HG02970 (cell line): ENCODE measurements at regions not wholly inside any gene's neighbourhood (a gene's known extent, or its start where the extent isn't known, plus 50 kb on each side); places are given as distances from the start of the nearest gene placed in this dataset.
A peak's percentile ranks its signal among the peaks of the same experiment; 100 is the strongest.

ENCODE experiments used
- ATAC-seq: cut with Tn5 transposase; IDR thresholded peaks from one replicate; pipeline ENCODE4 v1.9.1; 2021; ENCODE audit warnings: mild to moderate bottlenecking, moderate library complexity, moderate number of reproducible peaks; ENCODE audit not compliant: unreplicated experiment, low FRiP score

GRCh38 chr2:121955426-121955825, 200.0 kb downstream of the TSN start:
- no peak for ATAC-seq

GRCh38 chr2:121955872-121956271, 200.4 kb downstream of the TSN start:
- no peak for ATAC-seq

- ATAC-seq: no peak
Observed at GRCh38 chr2:121960251-121960650, 204.8 kb downstream of the TSN start.

DNA sequence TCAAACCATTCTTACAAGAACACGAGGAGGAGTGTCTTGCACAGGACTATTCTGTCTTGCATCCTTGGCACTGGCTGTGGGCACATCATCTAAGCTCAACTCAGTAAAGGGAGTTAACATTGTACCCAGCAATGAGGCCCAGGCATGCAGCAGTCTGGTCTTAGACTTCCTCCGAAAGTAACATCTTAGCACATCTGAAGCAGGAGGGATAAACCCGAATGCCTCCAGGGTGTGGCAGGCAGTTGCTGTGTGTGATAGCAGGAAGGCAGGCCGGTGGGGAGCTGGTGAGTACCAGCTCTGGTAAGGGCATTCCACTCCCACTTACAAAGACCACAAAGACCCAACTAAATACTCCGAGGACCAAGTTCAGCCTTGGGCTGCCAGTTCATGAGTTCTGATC, 206.3 kb downstream of the TSN start:
- no peak for ATAC-seq

GRCh38 chr2:121965661-121966060, 210.2 kb downstream of the TSN start:
- no peak for ATAC-seq

DNA sequence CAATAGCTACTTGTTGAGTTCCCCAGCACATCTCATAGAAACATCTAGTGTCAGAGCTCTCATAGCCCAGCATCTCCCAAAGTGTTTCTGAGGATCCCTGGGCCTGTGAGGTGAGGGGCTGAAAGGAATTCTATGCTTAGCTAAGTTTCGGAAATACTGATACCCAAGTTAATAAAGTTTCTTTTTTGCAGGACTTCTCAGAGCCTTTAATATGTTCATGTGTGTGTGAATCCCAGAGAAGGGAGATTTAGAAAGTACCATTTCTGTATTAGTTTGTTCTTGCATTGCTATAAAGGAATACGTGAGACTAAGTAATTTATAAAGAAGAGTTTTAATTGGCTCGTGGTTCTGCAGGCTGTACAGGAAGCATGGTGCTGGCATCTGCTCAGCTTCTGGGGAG, 211.2 kb downstream of the TSN start:
- ATAC-seq: no peak

- no peak for ATAC-seq
Observed at GRCh38 chr2:121969166-121969565, 213.7 kb downstream of the TSN start.

- ATAC-seq: no peak
Observed at GRCh38 chr2:121969766-121970639, 214.6 kb downstream of the TSN start.

DNA sequence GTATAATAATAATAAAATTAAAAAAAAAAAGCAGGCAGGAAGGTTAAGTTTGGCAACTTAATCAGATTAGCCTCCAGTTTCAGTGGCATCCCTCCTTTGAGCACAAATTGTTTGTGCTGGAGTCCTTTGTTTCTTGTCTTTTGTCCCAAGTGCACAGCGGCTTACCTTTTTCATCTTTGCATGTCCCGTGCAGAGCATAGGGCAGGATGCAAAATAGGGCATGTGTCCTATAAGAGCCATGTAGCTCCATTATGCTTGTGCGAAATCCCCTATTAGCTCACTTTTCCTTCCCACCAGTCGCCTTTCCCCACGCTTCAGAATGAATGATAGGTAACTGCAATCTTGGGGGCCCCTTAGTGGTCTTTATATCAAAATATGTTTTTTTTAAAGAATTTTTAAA, 216.8 kb downstream of the TSN start:
- ATAC-seq: no peak

- ATAC-seq: peak; percentile 94
Observed at GRCh38 chr2:121974897-121975661, 219.6 kb downstream of the TSN start.

- no peak for ATAC-seq
Observed at GRCh38 chr2:121976926-121977325, 221.5 kb downstream of the TSN start.

DNA sequence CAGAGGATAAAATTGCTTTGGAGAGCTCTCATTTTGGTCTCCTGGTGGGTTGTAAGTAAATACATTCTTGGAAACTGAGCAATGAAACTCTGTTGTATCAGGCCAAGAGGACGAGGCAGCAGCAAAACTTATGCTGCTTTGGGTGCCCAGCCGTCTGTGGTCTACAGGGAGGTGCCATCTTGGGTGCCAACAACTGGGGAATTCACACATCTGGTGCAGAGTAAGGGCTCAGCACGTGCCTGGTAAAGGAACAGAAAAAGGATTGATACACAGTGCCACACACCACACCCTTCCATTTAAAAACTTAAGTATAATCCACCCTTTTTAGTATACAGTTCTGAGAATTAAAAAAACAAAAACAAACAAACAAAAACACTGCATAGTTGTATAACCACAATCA, 221.9 kb downstream of the TSN start:
- no peak for ATAC-seq

GRCh38 chr2:121992700-121993099, 237.2 kb downstream of the TSN start:
- ATAC-seq: no peak

DNA sequence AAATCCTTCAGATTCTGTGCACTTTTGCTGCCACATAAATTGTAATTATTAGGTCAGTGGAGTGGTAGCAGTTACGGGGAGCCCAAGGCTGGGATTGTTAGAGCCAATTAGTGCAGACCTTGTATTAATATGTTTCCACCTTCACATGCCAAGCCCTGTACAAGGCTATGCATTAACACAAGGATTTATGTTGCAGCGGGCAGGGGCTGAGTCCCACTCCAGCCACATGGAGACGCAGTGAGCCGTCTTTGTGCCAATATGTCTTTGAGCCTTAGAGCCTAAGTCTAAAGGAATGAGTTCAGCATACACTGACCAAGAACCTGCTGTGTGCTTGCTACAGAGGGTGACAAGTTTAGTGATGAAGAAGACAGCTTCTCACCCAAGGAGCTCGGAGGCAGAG, 238.2 kb downstream of the TSN start:
- ATAC-seq: no peak

DNA sequence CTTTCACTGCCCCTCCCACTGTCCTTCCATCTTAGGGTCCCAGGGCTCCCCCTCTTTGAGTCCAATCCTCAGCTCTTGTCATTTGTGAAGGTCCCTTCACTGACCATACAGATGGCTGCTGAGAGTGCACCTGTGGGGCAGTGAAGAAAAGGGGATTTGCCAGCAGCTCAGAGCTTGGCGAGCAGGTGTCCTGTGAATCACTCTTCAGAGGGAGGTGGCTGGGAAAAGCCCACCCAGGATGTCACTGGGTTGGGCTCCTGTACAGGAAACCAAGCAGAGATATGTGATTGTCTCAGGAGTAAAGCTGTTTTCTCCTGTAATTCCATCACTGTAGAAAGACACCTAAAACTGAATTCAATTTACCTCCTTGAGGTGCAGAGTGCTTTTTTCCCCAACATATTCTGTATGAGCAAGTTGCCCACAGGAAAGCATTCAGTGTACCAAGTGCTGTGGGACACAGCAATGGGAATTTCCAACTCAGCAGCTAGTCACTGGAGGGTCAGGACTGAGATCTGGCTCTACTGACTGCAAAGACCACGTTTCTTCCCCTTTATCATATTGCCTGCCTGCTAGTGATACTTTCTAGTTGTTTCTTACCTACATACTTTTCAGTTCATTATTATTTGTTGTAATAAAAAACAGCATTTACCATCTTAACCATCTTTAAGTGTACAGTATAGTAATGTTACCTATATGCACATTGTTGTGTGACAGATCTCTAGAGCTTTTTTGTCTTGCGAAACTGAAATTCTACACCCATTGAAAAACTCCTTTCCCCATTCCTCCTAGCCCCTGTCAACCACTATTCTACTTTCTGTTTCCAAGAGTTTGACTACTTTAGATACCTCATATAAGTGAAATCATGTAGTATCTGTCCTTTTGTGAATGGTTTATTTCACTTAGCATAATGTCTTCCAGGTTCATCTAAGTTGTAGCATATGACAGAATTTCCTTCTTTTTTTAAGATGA, 239.1 kb downstream of the TSN start:
- no peak for ATAC-seq

- no peak for ATAC-seq
Observed at GRCh38 chr2:121998751-121999150, 243.3 kb downstream of the TSN start.

DNA sequence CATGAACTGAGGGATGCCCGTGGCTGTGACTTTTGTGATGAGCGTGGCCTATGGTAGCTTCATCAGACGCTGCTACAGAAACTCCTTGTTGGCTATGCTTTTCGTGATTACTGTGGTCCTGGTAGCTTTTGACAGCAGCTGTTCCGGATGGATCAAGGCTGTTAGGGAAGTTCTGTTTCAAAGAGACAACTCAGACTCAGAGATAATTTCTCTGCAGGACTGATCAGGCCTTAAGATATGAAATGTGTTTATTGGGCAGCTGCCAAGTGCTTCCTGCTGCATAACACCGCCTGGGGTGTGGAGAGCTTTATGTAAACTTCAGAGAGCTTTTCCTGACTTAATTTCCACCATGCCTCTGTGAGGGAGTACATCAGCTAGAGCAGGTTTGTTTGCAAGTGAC, 243.8 kb downstream of the TSN start:
- no peak for ATAC-seq

DNA sequence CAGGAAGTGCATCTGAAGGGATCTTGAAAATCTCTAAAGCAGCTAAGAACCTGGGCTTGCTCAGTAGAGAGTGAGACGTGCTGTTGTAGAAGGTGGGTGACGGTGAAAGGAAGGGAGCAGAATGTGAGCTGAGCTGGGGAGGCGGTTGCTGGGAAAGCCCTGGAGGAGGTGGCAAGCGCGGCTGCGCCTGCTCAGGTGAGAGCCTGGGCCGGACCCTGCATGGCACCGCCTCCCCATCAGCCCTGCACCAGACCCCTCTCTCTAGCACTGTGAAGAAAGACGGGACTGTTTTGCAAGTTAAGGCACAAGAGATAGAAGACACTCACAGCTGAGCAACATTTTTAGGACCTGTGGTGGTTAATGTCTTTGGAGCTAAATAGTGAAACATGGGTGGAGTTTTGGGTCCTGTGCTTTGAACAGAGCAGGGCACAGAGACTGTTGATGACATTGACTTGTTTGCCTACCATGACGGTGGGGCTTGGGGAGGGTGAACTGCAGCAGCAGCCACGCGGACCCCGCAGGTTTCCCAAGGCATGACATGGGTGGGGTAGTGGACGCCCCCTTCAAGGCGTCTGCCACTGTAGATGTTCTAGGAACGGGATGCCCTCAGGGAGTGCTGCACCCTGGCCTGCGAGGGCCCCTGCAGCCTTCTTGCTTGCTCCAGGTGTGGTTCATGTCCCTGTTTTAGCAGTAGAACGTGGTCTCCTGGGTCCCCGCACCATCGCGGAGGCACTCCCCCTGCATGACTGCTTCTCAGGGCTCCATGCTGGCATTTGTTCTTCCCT, 245.3 kb downstream of the TSN start:
- no peak for ATAC-seq

- ATAC-seq: no peak
Observed at GRCh38 chr2:122001441-122001874, 246.0 kb downstream of the TSN start.
